H1 (cell line): ENCODE measurements at regions not wholly inside any gene's neighbourhood (a gene's known extent, or its start where the extent isn't known, plus 50 kb on each side); places are given as distances from the start of the nearest gene placed in this dataset.

Experiments used
- CTCF ChIA-PET: fragments of 300-600 bp; sonication (Branson Sonifier 250); formaldehyde crosslinking; loops from one replicate; lab custom pipeline; 2021; ENCODE audit not compliant: partially characterized antibody; lab: Charles Lee
- POLR2A ChIA-PET: fragments of 300-600 bp; sonication (Branson Sonifier 250); formaldehyde crosslinking; loops from one replicate; lab custom pipeline; 2021; ENCODE audit warnings: inconsistent platforms; ENCODE audit not compliant: partially characterized antibody; lab: Charles Lee
- DNase-seq, 2 experiments: peaks; one replicate each; pipeline versions ENCODE4 v3.0.0 to v3.0.0-alpha.2; 2010 to 2022; ENCODE audit warnings: low spot score in 2 of 2, low read depth in 1 of 2, mixed read lengths in 1 of 2
- FAIRE-seq: peaks from 2 replicates; lab custom pipeline; 2011; peaks lifted over from hg19 to GRCh38; lab: Jason Lieb, UNC
- H2AFZ ChIP-seq: 2 replicates; pipeline ENCODE4 v1.8.1; 2012; ENCODE audit warnings: low read length, inconsistent platforms
- H2AK5ac ChIP-seq: 2 replicates; pipeline ENCODE4 v1.6.1; 2013; ENCODE audit warnings: low read depth, low read length
- H2BK120ac ChIP-seq: replicated peaks from 2 replicates; pipeline ENCODE3; 2013; ENCODE audit warnings: low read depth, low read length, inconsistent platforms
- H2BK12ac ChIP-seq: 2 replicates; pipeline ENCODE4 v1.6.1; 2013; ENCODE audit warnings: low read depth, low read length
- H2BK15ac ChIP-seq: 2 replicates; pipeline ENCODE4 v1.6.1; 2013; ENCODE audit warnings: low read length
- H2BK20ac ChIP-seq: 2 replicates; pipeline ENCODE4 v1.6.1; 2013; ENCODE audit warnings: low read length
- H2BK5ac ChIP-seq: 2 replicates; pipeline ENCODE4 v1.6.1; 2013; ENCODE audit warnings: low read depth, low read length
- H3K14ac ChIP-seq: 2 replicates; pipeline ENCODE4 v1.6.1; 2013; ENCODE audit warnings: inconsistent platforms; ENCODE audit not compliant: insufficient read length
- H3K18ac ChIP-seq: 2 replicates; pipeline ENCODE4 v1.6.1; 2013; ENCODE audit warnings: low read length; ENCODE audit errors: extremely low read depth
- H3K23ac ChIP-seq: 2 replicates; pipeline ENCODE4 v1.6.1; 2013; ENCODE audit warnings: inconsistent platforms; ENCODE audit not compliant: insufficient read length
- H3K23me2 ChIP-seq: 2 replicates; pipeline ENCODE4 v1.6.1; 2013; ENCODE audit warnings: low read depth, low read length
- H3K27ac ChIP-seq: 2 replicates; pipeline ENCODE4 v1.6.1; 2011; ENCODE audit warnings: low read depth, low read length, inconsistent platforms
- H3K27me3 ChIP-seq, 4 experiments: replicated peaks in 1 of 4; 1 replicate in 1 of 4; 2 replicates in 3 of 4; pipeline versions ENCODE4 v1.6.1 to v1.8.1; 2011 to 2013; ENCODE audit warnings: low read length in 3 of 4, mild to moderate bottlenecking in 3 of 4, inconsistent platforms in 2 of 4, mixed read lengths in 2 of 4, moderate library complexity in 1 of 4; ENCODE audit not compliant: control insufficient read depth in 3 of 4, insufficient read depth in 3 of 4; ENCODE audit errors: extremely low read depth in 1 of 4
- H3K36me3 ChIP-seq, 4 experiments: 2 replicates each; pipeline versions ENCODE4 v1.6.1 to v1.8.1; 2011 to 2013; ENCODE audit warnings: mild to moderate bottlenecking in 4 of 4, low read length in 3 of 4, moderate library complexity in 2 of 4, control low read depth in 1 of 4, inconsistent platforms in 1 of 4; ENCODE audit not compliant: insufficient read depth in 4 of 4, control insufficient read depth in 2 of 4
- H3K4ac ChIP-seq: replicated peaks from 2 replicates; pipeline ENCODE3; 2013; ENCODE audit warnings: low read length, low read depth, mixed read lengths, inconsistent platforms; ENCODE audit not compliant: insufficient read length
- H3K4me1 ChIP-seq, 4 experiments: replicated peaks in 1 of 4; 1 replicate in 1 of 4; 2 replicates in 3 of 4; pipeline versions ENCODE4 v1.6.1 to v1.8.1; 2011 to 2013; ENCODE audit warnings: low read length in 3 of 4, inconsistent platforms in 2 of 4, mixed read lengths in 1 of 4; ENCODE audit not compliant: insufficient read depth in 4 of 4, control insufficient read depth in 3 of 4
- H3K4me2 ChIP-seq, 2 experiments: 2 replicates each; pipeline versions ENCODE4 v1.6.1 to v1.8.1; 2011 to 2013; ENCODE audit warnings: low read depth in 2 of 2, low read length in 2 of 2, control low read depth in 1 of 2, inconsistent platforms in 1 of 2, mild to moderate bottlenecking in 1 of 2; ENCODE audit not compliant: insufficient read depth in 1 of 2
- H3K4me3 ChIP-seq, 4 experiments: fragments of 200-600, 300-600 bp in 1 of 4; sonication (generic), shearing (Covaris generic), sonication (Bioruptor Twin) in 1 of 4; 2 replicates each; pipeline versions ENCODE4 v1.5.1 to v1.8.1; 2011 to 2016; ENCODE audit warnings: low read length in 4 of 4, low read depth in 3 of 4, control low read depth in 2 of 4, inconsistent platforms in 2 of 4, mild to moderate bottlenecking in 2 of 4, mixed read lengths in 1 of 4, moderate library complexity in 1 of 4; ENCODE audit not compliant: insufficient read depth in 2 of 4; ENCODE audit errors: extremely low read depth in 1 of 4
- H3K56ac ChIP-seq: replicated peaks from 2 replicates; pipeline ENCODE3; 2013; ENCODE audit warnings: low read depth, mild to moderate bottlenecking, mixed read lengths, low read length, inconsistent platforms; ENCODE audit not compliant: insufficient read length
- H3K79me1 ChIP-seq: 2 replicates; pipeline ENCODE4 v1.6.1; 2013; ENCODE audit warnings: low read depth, low read length, control low read depth
- H3K79me2 ChIP-seq, 2 experiments: 2 replicates each; pipeline versions ENCODE4 v1.6.1 to v1.8.1; 2012 to 2013; ENCODE audit warnings: low read length in 2 of 2, mild to moderate bottlenecking in 2 of 2, inconsistent platforms in 1 of 2; ENCODE audit not compliant: insufficient read depth in 2 of 2, control insufficient read depth in 1 of 2
- H3K9ac ChIP-seq, 4 experiments: replicated peaks in 1 of 4; 1 replicate in 1 of 4; 2 replicates in 3 of 4; pipeline versions ENCODE4 v1.6.1 to v1.8.1; 2011 to 2013; ENCODE audit warnings: low read depth in 3 of 4, low read length in 3 of 4, control low read depth in 2 of 4, mild to moderate bottlenecking in 2 of 4, moderate library complexity in 2 of 4, inconsistent platforms in 1 of 4; ENCODE audit errors: extremely low read depth in 1 of 4
- H3K9me3 ChIP-seq, 2 experiments: 2 replicates each; pipeline versions ENCODE4 v1.6.1 to v1.8.1; 2012 to 2013; ENCODE audit warnings: mild to moderate bottlenecking in 2 of 2, moderate library complexity in 2 of 2, control low read depth in 1 of 2, inconsistent platforms in 1 of 2, low read depth in 1 of 2, low read length in 1 of 2, mixed read lengths in 1 of 2; ENCODE audit not compliant: insufficient read depth in 2 of 2
- H4K20me1 ChIP-seq, 2 experiments: replicated peaks in 1 of 2; 2 replicates each; pipeline versions ENCODE3 to v1.8.1; 2011 to 2013; ENCODE audit warnings: inconsistent platforms in 2 of 2, low read length in 2 of 2, mild to moderate bottlenecking in 1 of 2; ENCODE audit not compliant: insufficient read depth in 2 of 2, control insufficient read depth in 1 of 2
- H4K5ac ChIP-seq: 2 replicates; pipeline ENCODE4 v1.6.1; 2013; ENCODE audit warnings: low read length, low read depth, mixed read lengths, inconsistent platforms; ENCODE audit not compliant: insufficient read length
- H4K8ac ChIP-seq: 2 replicates; pipeline ENCODE4 v1.8.0; 2013; ENCODE audit warnings: mild to moderate bottlenecking, moderate library complexity, low read length, inconsistent platforms; ENCODE audit not compliant: insufficient read depth; ENCODE audit errors: extremely low read depth
- H4K91ac ChIP-seq: replicated peaks from 2 replicates; pipeline ENCODE3; 2013; ENCODE audit warnings: low read length, mixed read lengths, inconsistent platforms; ENCODE audit not compliant: insufficient read length
- ASH2L ChIP-seq: fragments of 200-600, 300-600 bp; sonication (generic); IDR thresholded peaks from one replicate; pipeline ENCODE4 v1.7.1; 2017; ENCODE audit warnings: low read length
- POLR2AphosphoS5 ChIP-seq: IDR thresholded peaks from 2 replicates; pipeline ENCODE4 v1.6.1; 2011; ENCODE audit warnings: low read depth, low read length
- RNF2 ChIP-seq: fragments of 200-900, 300-1000 bp; sonication (generic); IDR thresholded peaks from 2 replicates; pipeline ENCODE4 v1.7.1; 2016; ENCODE audit warnings: borderline replicate concordance, low read depth, mild to moderate bottlenecking, antibody characterized with exemption, low read length; ENCODE audit not compliant: poor library complexity, severe bottlenecking; ENCODE audit errors: missing control alignments
- WGBS, 2 experiments: shearing (Covaris generic) in 1 of 2; methylation state at CpG; one replicate each; pipeline versions ENCODE4 v1.1.6 to v1.1.7; 2013 to 2015; ENCODE audit warnings: low lambda C conversion rate in 2 of 2, mixed read lengths in 2 of 2, inconsistent platforms in 1 of 2, low coverage in 1 of 2, missing lambda C conversion rate in 1 of 2; ENCODE audit not compliant: insufficient replicate concordance in 2 of 2, insufficient coverage in 1 of 2, insufficient read length in 1 of 2; ENCODE audit errors: extremely low coverage in 1 of 2, missing lambda C conversion rate in 1 of 2; 5-methylcytosine and 5-hydroxymethylcytosine counted together

DNA sequence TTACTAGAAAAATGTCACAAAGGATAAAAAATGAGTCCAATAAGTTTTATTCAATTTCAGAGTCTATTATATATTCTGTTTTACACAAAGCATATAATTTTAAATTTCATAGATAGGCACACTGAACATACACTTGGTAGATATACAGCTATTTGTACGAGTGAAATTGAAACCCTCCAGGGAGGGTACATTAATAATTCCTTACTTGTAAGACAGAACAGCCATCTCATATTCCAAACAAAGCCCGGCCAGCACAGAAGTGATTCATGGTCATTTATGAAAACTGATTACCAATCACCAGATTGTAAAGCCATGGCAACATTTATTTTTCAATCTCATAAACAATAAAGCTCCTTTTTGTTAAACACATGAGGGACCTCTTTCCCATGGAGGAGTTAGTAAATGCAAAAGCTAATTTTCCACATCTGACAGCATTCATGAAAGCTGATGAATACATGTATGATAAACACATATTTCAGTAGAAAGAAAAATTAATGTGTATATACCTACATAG, 190.6 kb downstream of the TDRD15 start:
- POLR2A ChIA-PET, result no interaction called here

More for the DNA sequence above, 190.6 kb downstream of the TDRD15 start:
- Histone ChIP-seq H3K4me1 (no peaks in the 10 kb centered on the region), H2BK5ac (no peak overlapping the region)
- TF ChIP-seq ASH2L (no peak), POLR2AphosphoS5 (no peak), RNF2 (no peak)
- TF ChIP-seq, all 59 proteins: peak for 0
- H3K23ac ChIP-seq, result no peak overlapping the region
- no peak overlapping the region for H2AK5ac ChIP-seq
- no peak overlapping the region for H2BK12ac ChIP-seq
- H4K91ac ChIP-seq, result no peak overlapping the region
- no peaks in the 10 kb centered on the region for H4K20me1 ChIP-seq
- H3K4me2 ChIP-seq, result no peak overlapping the region
- no peak overlapping the region for H3K9ac ChIP-seq
- no peak overlapping the region for H3K4ac ChIP-seq
- no peaks in the 10 kb centered on the region for H3K9me3 ChIP-seq
- DNase-seq, result no peak
- WGBS, 2 experiments, result 97% methylated on average over 2 of the region's 2 CpGs; no CpG with 5 or more reads in 1 of the 2 experiments
- no peaks in the 10 kb centered on the region for H3K23me2 ChIP-seq
- H3K27me3 ChIP-seq, result no peaks in the 10 kb centered on the region
- no peak overlapping the region for H3K14ac ChIP-seq
- no peak overlapping the region for H4K5ac ChIP-seq
- H2BK20ac ChIP-seq, result no peak overlapping the region
- H3K56ac ChIP-seq, result no peak overlapping the region
- H4K8ac ChIP-seq, result no peak overlapping the region
- no peak for FAIRE-seq
- CTCF ChIA-PET, result interaction anchor here (0.8 to 6.7 kb wide), 11 partner anchors 9 to 272 kb away, joined by 3 to 43 read pairs (median 5); partner anchors contain the start of gene APOB
- no peak overlapping the region for H2BK120ac ChIP-seq
- H3K18ac ChIP-seq, result no peak overlapping the region
- no peaks in the 10 kb centered on the region for H3K36me3 ChIP-seq
- no peak overlapping the region for H2BK15ac ChIP-seq
- H3K27ac ChIP-seq, result no peak overlapping the region
- H3K79me1 ChIP-seq, result no peaks in the 10 kb centered on the region
- no peaks in the 10 kb centered on the region for H3K79me2 ChIP-seq
- no peak overlapping the region for H2AFZ ChIP-seq
- no peak overlapping the region for H3K4me3 ChIP-seq
